MM.1S (cell line): ENCODE measurements at regions not wholly inside any gene's neighbourhood (a gene's known extent, or its start where the extent isn't known, plus 50 kb on each side); places are given as distances from the start of the nearest gene placed in this dataset.

Experiments
- EZH2 ChIP-seq: fragments of 300-600 bp; sonication (generic); optimal IDR thresholded peaks from 2 replicates; pipeline ENCODE3; 2017; ENCODE audit warnings: low read depth, mild to moderate bottlenecking, antibody characterized with exemption, low read length, mixed read lengths
- EZH2phosphoT487 ChIP-seq: fragments of 300-600 bp; sonication (generic); IDR thresholded peaks from 2 replicates; pipeline ENCODE4 v1.6.1; 2018; ENCODE audit warnings: antibody characterized with exemption, low read length
- TF ChIP-seq, protein P1 (sequence below): fragments of 300-600 bp; sonication (generic); IDR thresholded peaks from 2 replicates; pipeline ENCODE4 v1.5.1; 2016; ENCODE audit warnings: antibody characterized with exemption, low read length, mixed read lengths

DNA sequence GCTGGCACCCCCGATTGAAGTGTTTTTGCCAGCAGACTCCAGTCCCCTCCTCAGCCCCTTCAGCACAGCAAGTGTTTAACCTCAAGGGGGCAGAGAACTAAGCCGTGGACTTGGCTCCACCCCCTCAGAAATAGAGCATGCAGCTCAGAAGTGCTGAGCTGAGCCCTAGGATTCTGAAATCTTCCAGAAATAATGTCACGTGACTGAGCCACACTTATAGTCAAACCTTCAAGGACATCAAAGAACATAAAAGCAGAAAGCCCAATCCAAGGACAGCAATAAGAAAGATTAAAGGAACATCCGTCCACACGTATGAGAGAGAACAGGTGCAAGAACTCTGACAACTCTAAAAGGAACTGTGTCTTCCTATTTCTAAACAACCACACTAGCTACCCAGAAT lies 317.7 kb upstream of the LRFN5 start:
- TF ChIP-seq EZH2phosphoT487 = no peak
- TF ChIP-seq, protein P1, sequence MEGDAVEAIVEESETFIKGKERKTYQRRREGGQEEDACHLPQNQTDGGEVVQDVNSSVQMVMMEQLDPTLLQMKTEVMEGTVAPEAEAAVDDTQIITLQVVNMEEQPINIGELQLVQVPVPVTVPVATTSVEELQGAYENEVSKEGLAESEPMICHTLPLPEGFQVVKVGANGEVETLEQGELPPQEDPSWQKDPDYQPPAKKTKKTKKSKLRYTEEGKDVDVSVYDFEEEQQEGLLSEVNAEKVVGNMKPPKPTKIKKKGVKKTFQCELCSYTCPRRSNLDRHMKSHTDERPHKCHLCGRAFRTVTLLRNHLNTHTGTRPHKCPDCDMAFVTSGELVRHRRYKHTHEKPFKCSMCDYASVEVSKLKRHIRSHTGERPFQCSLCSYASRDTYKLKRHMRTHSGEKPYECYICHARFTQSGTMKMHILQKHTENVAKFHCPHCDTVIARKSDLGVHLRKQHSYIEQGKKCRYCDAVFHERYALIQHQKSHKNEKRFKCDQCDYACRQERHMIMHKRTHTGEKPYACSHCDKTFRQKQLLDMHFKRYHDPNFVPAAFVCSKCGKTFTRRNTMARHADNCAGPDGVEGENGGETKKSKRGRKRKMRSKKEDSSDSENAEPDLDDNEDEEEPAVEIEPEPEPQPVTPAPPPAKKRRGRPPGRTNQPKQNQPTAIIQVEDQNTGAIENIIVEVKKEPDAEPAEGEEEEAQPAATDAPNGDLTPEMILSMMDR = no peak
- TF ChIP-seq EZH2 = no peak
